B cell (primary cell): ENCODE measurements at regions not wholly inside any gene's neighbourhood (a gene's known extent, or its start where the extent isn't known, plus 50 kb on each side); places are given as distances from the start of the nearest gene placed in this dataset.

Experiments
- ATAC-seq: fragments of 200-7000 bp; cut with Tn5 transposase; one replicate; pipeline ENCODE4 v1.10.0; 2021; ENCODE audit warnings: low read depth, mild to moderate bottlenecking, moderate number of reproducible peaks, moderate library complexity
- CTCF ChIA-PET: fragments of 350-600 bp; sonication (Branson Sonifier 250); formaldehyde crosslinking; loops from one replicate; lab custom pipeline; 2021; ENCODE audit warnings: antibody characterized with exemption, inconsistent platforms; lab: Charles Lee
- POLR2A ChIA-PET: fragments of 350-600 bp; sonication (Branson Sonifier 250); formaldehyde crosslinking; loops from one replicate; lab custom pipeline; 2021; ENCODE audit warnings: antibody characterized with exemption; lab: Charles Lee
- DNase-seq: peaks from one replicate; pipeline ENCODE4 v3.0.0; 2013
- H2AFZ ChIP-seq: 2 replicates; pipeline ENCODE4 v1.6.1; 2012; ENCODE audit warnings: mild to moderate bottlenecking, low read depth, low read length; ENCODE audit not compliant: insufficient read depth, poor library complexity, severe bottlenecking
- H3K27ac ChIP-seq, 2 donors: 1 replicate in 1 of 2; 2 replicates in 1 of 2; pipeline ENCODE4 v1.5.1; 2012 to 2013; ENCODE audit warnings: low read length in 2 of 2, mild to moderate bottlenecking in 2 of 2, moderate library complexity in 1 of 2
- H3K27me3 ChIP-seq, 4 experiments: fragments of 200-600 bp in 1 of 4; sonication (generic) in 1 of 4; replicated peaks in 1 of 4; 1 replicate in 2 of 4; 2 replicates in 2 of 4; pipeline versions ENCODE4 v1.6.1 to v1.7.0; 2013 to 2016; ENCODE audit warnings: low read length in 3 of 4, mild to moderate bottlenecking in 2 of 4, mixed read lengths in 1 of 4, moderate library complexity in 1 of 4; ENCODE audit not compliant: insufficient read depth in 4 of 4, control insufficient read depth in 3 of 4; ENCODE audit errors: control extremely low read depth in 1 of 4
- H3K36me3 ChIP-seq, 2 experiments: replicated peaks in 1 of 2; 1 replicate in 1 of 2; 2 replicates in 1 of 2; pipeline versions ENCODE4 v1.6.1 to v1.7.1; 2013; ENCODE audit warnings: low read length in 1 of 2; ENCODE audit not compliant: insufficient read depth in 2 of 2, control insufficient read depth in 1 of 2; ENCODE audit errors: control extremely low read depth in 1 of 2, extremely low read depth in 1 of 2
- H3K4me1 ChIP-seq, 2 donors: fragments of 200-600 bp in 1 of 2; sonication (generic) in 1 of 2; 1 replicate in 1 of 2; 2 replicates in 1 of 2; pipeline versions ENCODE4 v1.5.1 to v1.6.1; 2013 to 2017; ENCODE audit warnings: low read length in 2 of 2; ENCODE audit not compliant: control insufficient read depth in 2 of 2, insufficient read depth in 2 of 2
- H3K4me2 ChIP-seq: replicated peaks from 2 replicates; pipeline ENCODE3; 2012; ENCODE audit warnings: mild to moderate bottlenecking, low read depth, low read length; ENCODE audit not compliant: poor library complexity, severe bottlenecking
- H3K4me3 ChIP-seq, 5 experiments: fragments of 200-600 bp in 1 of 5; sonication (generic) in 1 of 5; 1 replicate in 3 of 5; 2 replicates in 2 of 5; pipeline versions ENCODE4 v1.5.1 to v1.7.0; 2011 to 2016; ENCODE audit warnings: low read length in 4 of 5, mild to moderate bottlenecking in 4 of 5, low read depth in 2 of 5, control low read depth in 1 of 5, moderate library complexity in 1 of 5; ENCODE audit not compliant: insufficient read depth in 1 of 5; ENCODE audit errors: control extremely low read depth in 1 of 5, extremely low read depth in 1 of 5
- H3K79me2 ChIP-seq: fragments of 200-600 bp; sonication (generic); one replicate; pipeline ENCODE4 v1.6.0; 2016; ENCODE audit warnings: low read length; ENCODE audit not compliant: control insufficient read depth, insufficient read depth
- H3K9ac ChIP-seq: fragments of 200-600 bp; sonication (generic); 2 replicates; pipeline ENCODE4 v1.6.1; 2017; ENCODE audit warnings: mild to moderate bottlenecking, low read length, moderate library complexity
- H3K9me3 ChIP-seq, 3 donors: one replicate each; pipeline versions ENCODE4 v1.6.1 to v1.7.1; 2013; ENCODE audit warnings: low read length in 2 of 3; ENCODE audit not compliant: control insufficient read depth in 2 of 3, insufficient read depth in 1 of 3; ENCODE audit errors: control extremely low read depth in 1 of 3
- H4K20me1 ChIP-seq: 2 replicates; pipeline ENCODE4 v1.6.0; 2012; ENCODE audit warnings: mild to moderate bottlenecking, low read length; ENCODE audit not compliant: insufficient read depth, control insufficient read depth, poor library complexity, severe bottlenecking
- H3K27ac Mint-ChIP-seq: one replicate; pipeline ENCODE4 v1.8.0; 2021; ENCODE audit warnings: mixed read lengths
- H3K27me3 Mint-ChIP-seq: one replicate; pipeline ENCODE4 v1.8.0; 2021; ENCODE audit warnings: mixed read lengths
- H3K4me1 Mint-ChIP-seq: one replicate; pipeline ENCODE4 v1.8.0; 2021; ENCODE audit warnings: mixed read lengths
- H3K4me3 Mint-ChIP-seq: one replicate; pipeline ENCODE4 v1.8.0; 2021; ENCODE audit warnings: mixed read lengths
- H3K9me3 Mint-ChIP-seq: one replicate; pipeline ENCODE4 v1.8.0; 2022; ENCODE audit warnings: mixed read lengths; ENCODE audit not compliant: insufficient read depth
- CTCF ChIP-seq: fragments of 200-600 bp; IDR thresholded peaks from one replicate; pipeline ENCODE4 v1.8.0; 2022; ENCODE audit warnings: antibody characterized with exemption, mild to moderate bottlenecking
- EZH2 ChIP-seq: IDR thresholded peaks from 2 replicates; pipeline ENCODE4 v1.6.1; 2012; ENCODE audit warnings: borderline replicate concordance, low read depth, mild to moderate bottlenecking, moderate library complexity, low read length; ENCODE audit not compliant: insufficient read depth, poor library complexity, severe bottlenecking
- WGBS: methylation state at CpG from one replicate; pipeline ENCODE4 v1.1.5; 2013; ENCODE audit warnings: missing lambda C conversion rate; ENCODE audit not compliant: insufficient coverage; 5-methylcytosine and 5-hydroxymethylcytosine counted together
- intact Hi-C: fragments of 100-400 bp; cut with micrococcal nuclease; formaldehyde crosslinking; loops from one replicate; pipeline ENCODE4 v1.10.0; 2022

DNA sequence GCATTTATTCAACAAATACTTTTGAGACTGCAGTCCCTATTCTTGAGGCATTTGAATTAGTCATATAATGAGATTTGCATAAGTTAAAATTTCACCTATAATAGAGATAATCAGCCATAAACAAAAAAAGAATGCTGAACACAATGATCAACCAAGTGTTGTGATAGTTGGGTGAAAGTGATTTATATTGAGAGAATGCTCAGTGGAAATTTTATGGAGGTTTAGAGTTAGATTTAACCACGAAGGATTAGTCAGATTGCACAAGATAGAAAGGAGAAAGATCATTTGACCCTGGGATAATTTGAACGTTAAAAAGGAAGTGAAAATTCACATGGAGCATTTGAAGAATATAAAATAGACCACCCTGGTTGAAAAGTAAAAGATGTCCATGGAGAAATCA, 356.2 kb downstream of the NPR3 start:
- no peak for TF ChIP-seq EZH2
- TF ChIP-seq CTCF, result no peak
- no peak overlapping the region for H3K4me3 Mint-ChIP-seq
- no peaks in the 10 kb centered on the region for H3K27me3 Mint-ChIP-seq
- intact Hi-C loops, result no loop called here
- ChIA-PET CTCF (no interaction called here), POLR2A (no interaction called here)
- H3K27ac Mint-ChIP-seq, result no peak overlapping the region
- H2AFZ ChIP-seq, result no peak overlapping the region
- no peaks in the 10 kb centered on the region for H3K79me2 ChIP-seq
- no peak overlapping the region for H3K4me2 ChIP-seq
- H4K20me1 ChIP-seq, result no peaks in the 10 kb centered on the region
- whole genome bisulfite sequencing, result 100% methylated on average over 1 of the region's 2 CpGs
- H3K27ac ChIP-seq, result no peak overlapping the region
- no peaks in the 10 kb centered on the region for H3K4me1 Mint-ChIP-seq
- H3K4me3 ChIP-seq, result no peak overlapping the region
- ATAC-seq, result no peak
- no peaks in the 10 kb centered on the region for H3K27me3 ChIP-seq
- H3K36me3 ChIP-seq, result no peaks in the 10 kb centered on the region
- no peak overlapping the region for H3K9ac ChIP-seq
- no peaks in the 10 kb centered on the region for H3K9me3 Mint-ChIP-seq
- H3K4me1 ChIP-seq, result no peaks in the 10 kb centered on the region
- no peak for DNase-seq
- H3K9me3 ChIP-seq, result no peaks in the 10 kb centered on the region

GRCh38 chr5:33068786-33069185, 357.7 kb downstream of the NPR3 start:
- H3K27me3 Mint-ChIP-seq, result no peaks in the 10 kb centered on the region
- TF ChIP-seq CTCF (no peak), EZH2 (no peak)
- no peak overlapping the region for H2AFZ ChIP-seq
- no peaks in the 10 kb centered on the region for H3K36me3 ChIP-seq
- H3K27ac Mint-ChIP-seq, result no peak overlapping the region
- H3K4me2 ChIP-seq, result no peak overlapping the region
- H3K4me3 Mint-ChIP-seq, result no peak overlapping the region
- no peaks in the 10 kb centered on the region for H3K4me1 Mint-ChIP-seq
- no peaks in the 10 kb centered on the region for H3K27me3 ChIP-seq
- no peaks in the 10 kb centered on the region for H3K9me3 ChIP-seq
- no peak overlapping the region for H3K27ac ChIP-seq
- no peaks in the 10 kb centered on the region for H4K20me1 ChIP-seq
- no peaks in the 10 kb centered on the region for H3K4me1 ChIP-seq
- CTCF ChIA-PET, result no interaction called here
- DNase-seq (no peak), ATAC-seq (no peak)
- intact Hi-C loops, result no loop called here
- no peaks in the 10 kb centered on the region for H3K9me3 Mint-ChIP-seq
- H3K79me2 ChIP-seq, result no peaks in the 10 kb centered on the region
- 71% methylated on average over 1 of the region's 1 CpG for WGBS
- no peak overlapping the region for H3K9ac ChIP-seq
- H3K4me3 ChIP-seq, result no peak overlapping the region
- POLR2A ChIA-PET, result no interaction called here
